ENCODE measurements at regions not wholly inside any gene's neighbourhood (a gene's known extent, or its start where the extent isn't known, plus 50 kb on each side); places are given as distances from the start of the nearest gene placed in this dataset.

DNA sequence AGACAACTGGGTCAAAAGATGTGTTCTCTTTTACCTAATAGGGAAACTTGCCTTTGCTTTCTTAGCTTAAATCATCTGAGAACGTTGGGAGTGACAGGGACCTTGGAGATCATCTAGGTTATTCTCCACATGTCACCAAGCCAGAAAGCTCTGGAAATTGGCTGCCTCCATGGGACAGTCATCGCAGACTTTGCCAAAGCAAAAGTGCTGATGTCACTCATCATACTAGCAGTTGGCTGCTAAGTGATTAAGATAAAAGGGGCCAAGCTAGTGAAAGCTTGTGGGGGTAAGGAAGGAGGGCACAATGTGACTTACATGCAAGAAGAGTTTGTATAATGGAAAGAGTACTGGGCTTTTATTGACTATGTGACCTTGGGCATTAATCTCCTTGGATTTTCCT, 198.0 kb upstream of the PFN2 start:
- DNase-seq (ENCODE audit: low read depth in 3 of 3): no peak

DNA sequence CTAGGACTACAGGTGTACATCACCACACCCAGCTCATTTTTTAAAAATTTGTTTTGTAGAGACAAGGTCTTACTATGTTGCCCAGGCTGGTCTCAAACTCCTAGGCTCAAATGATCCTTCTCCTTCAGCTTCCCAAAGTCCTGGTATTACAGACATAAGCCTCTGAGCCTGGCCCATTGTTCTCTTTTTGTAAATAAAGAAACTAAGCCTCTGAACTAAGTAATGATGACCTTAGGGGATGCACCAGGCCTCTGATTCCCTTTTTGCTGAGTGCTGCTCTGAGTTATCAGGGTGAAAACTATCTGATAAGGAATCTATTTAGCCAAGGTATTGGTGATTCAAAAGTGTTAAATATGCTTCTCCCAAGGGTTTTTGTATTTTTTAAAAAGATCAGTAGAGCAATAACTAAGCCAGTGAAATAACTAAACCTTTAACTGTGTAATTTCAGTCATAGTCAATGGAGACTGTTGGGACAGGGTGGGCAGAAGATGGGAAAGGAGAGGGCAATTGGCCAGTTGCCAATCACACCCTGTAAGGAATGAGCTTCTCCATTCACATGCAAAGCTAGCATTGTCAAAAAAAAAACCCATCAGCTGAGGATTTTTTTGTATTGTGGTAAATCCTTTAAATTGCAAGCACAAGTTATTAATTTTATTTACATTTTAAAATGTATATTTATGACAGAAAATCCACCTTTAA, 194.8 kb upstream of the PFN2 start:
- no peak for DNase-seq (ENCODE audit: low read depth in 3 of 3)

DNA sequence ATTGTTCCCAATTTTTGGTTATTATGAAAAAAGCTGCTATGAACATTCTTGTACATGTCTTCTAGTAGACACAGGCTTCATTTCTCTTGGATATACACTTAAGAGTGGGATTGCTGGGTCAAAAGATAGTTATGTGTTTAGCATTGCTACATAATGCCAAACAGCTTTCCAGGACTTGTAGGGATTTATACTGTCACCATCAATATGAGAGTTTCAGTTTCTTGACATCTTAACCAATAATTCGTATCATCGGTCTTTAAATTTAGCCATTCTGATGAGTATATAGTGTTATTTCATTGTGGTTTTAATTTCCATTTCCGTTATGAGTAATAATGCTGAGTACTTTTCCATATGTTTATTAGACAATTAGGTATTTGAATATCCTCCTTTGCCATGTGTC, 190.3 kb upstream of the PFN2 start:
- no peak for DNase-seq (ENCODE audit: low read depth in 3 of 3)

DNA sequence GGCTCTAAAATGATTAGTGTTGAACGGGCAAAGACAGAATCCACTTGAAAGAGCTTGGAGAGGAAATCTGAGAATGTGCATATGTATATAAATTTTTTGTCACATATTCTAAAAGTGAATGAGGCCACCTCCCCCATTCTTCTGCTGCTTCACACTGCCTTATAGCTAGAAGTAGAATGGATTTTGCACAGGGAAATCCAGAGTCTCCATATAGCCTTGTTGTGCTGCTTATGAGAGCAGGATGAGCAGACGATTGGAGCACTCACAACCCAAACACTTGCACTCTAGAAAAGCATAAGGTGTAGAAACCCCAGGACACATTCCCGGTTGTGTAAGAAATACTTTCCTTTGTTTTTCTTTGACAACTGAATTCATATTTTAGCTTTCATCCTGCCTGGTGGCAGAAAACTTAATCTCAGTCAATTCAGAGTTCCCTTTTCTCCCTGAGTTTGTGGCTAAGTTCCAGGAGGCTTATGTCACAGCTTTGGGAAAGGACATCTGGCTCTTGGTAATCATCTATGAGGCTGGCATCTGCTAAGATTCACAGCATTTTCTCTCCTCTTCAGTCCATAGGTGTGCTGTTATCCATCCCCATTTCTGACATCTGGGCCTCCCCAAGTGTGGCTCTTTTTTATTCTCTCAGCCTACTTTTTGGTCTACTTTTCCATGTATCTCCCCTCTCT, 188.4 kb upstream of the PFN2 start:
- no peak for DNase-seq (ENCODE audit: low read depth in 3 of 3)

DNA sequence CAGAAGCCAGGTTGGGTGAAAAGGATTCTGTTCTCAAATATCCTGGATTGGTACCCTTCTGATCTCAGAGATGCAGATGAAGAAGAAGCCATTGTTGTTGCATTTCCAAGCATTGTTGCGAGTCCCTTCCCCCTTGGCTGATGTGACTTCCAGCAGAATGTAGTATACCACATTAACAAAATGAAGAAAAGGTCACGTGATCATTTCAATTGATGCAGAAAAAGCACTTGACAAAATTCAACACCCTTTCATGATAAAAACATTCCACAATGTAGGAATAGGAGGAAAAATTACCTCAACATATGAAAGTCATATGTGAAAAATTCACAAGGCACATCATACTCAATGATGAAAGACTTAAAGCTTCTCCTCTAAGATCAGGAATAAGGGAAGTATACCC, 181.9 kb upstream of the PFN2 start:
- DNase-seq (ENCODE audit: low read depth in 3 of 3): no peak

DNA sequence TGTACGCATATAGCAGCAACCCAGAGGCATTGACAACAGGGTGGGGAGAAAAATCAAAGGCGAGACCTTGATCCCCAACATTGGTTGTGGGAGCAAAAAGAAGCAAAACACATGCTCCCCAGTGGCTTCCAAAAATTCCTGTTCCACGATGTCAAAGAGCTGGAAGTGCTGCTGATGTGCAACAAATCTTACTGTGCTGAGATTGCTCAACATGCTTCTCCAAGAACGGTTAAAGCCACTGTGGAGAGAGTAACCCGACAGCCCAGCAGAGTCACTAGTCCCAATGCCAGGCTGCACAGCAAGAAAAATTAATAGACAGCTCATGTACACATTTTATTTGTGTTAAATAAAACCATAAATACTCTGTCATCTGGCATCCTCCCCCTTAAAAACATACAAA, 179.9 kb upstream of the PFN2 start:
- DNase-seq (ENCODE audit: low read depth in 3 of 3): no peak

DNA sequence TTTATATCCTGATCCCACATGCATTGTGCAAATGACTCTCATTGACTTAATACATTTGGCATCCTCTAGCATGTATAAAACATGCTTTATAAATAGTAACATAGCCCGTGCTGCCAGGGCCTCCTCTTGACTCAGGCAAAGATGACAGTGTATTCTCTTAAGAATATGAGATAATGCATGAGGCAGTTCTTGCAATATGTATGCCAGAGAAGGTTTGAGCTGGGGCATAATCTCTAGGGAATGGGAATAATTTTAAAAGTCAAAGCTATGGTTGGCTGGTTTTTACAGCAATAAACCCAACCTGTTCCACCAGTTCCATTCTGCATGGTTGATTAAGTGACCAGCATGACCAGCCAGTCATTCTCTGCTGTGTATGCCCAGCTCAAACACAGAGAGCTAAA, 179.0 kb upstream of the PFN2 start:
- no peak for DNase-seq (ENCODE audit: low read depth in 3 of 3)

DNA sequence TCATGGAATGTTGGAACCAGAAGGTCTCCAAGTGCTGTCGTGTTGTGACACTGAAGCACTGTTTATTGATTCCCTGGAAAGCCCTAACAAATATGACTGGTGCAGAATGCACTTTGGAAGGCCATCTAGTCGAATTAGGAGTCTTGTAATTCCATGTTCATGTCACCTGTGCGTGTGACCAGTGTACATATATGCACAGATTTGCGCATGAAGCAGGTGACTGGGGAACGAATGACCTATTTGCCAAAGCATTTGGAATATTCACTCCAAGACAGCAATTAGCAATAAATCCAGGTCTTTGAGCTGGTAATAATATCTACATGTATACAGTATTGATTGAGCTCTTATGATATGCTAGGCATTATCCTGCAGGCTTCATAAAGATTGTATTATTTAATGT, 177.5 kb upstream of the PFN2 start:
- no peak for DNase-seq (ENCODE audit: low read depth in 3 of 3)

DNA sequence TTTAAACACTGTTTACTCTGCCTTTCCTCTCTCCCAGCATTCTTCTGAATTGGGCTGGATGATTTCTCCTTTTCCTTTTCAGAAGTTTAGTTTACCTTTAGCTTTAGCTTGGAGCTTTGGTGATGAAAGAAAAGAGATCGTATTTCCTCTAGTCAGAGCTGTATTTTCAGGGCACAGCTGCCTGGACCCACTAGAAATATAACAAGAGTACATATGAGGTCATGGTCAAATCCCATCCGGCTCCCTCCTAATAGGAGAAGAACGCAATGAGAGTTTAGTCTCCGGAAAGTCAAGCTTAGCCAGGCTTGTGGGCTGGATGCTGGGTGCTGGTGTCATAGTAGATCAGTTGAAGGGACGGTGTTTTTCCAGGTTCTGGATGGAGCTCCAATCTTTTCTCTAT, 177.1 kb upstream of the PFN2 start:
- DNase-seq (ENCODE audit: low read depth in 3 of 3): no peak

DNA sequence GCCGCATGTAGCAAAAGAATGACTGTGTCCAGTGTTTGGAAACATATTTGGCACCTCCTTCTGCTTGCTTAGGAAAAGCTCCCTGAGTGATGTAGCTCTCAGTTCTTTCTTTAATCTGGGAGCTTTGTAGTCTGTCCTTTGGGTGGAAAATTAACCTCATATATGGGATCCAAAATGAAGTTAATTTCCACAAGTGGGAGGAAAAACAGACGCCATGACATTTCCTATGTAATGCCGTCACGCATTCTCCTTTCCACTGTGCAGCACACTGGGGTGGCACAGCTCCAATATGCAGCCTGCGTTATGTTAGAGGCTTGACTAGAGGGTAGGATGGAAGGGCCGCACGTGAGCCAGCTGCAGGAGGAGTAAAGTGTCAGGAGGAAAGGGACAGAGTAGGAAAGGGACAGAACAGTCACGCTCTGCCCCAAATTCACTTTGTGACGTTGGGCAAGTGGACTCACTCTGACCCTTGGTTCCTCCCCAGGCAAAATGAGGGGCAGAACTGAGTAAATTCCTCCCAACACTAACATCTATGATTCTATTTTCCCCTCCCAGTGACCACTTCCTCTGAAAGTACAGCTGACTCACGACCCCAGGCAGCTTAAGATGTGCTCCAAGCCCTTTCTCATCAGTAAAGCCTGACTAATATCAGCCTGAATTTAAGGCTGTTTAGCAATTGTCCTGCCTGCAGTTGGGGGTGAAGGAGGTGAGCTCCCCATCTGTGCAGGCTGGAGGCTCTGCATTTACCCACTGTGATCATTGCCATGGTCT, 176.5 kb upstream of the PFN2 start:
- DNase-seq (ENCODE audit: low read depth in 3 of 3): no peak

DNA sequence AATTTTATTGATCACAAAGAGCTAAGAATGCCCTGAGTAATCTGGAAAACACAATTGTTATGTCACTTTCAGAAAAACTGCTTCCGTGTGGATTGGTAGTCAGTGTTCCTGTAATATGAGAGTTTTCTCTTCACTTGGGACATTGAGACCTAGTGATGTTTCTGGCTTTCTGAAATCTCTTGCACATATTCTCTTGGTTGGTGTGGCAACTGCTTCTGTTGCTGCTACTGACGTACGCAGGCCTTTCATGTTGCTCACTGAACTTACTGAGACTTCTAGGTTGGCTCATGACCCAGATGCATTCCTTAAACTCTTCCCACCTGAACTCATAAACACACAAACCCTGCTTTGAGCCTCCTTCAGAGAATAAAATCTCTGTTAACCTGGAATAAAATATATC, 175.0 kb upstream of the PFN2 start:
- DNase-seq (ENCODE audit: low read depth in 3 of 3): no peak

DNA sequence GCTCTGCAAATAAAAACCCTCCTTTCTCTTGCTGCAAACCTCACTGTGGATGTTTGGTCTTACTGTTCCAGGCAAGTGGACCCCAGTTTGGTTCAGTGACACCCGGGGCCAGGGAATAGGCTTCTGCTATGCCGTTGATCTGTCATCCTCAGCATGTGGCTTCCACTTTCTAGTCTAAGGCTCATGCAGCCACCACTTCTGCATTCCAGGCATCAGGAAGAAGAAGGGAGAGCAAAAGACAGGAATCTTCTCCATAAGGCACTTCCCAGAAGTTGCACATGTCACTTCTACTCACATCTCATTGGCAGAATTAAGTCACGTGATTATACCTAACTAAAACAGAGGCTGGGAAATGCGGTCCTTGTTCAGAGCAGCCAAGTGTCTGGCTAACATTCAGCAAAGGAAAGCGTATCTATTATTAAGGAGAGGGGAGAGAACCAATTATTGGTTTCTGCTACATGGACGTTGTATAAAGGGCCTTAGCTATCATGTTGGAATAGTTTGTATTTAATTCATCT, 173.6 kb upstream of the PFN2 start:
- no peak for DNase-seq (ENCODE audit: low read depth in 3 of 3)

DNA sequence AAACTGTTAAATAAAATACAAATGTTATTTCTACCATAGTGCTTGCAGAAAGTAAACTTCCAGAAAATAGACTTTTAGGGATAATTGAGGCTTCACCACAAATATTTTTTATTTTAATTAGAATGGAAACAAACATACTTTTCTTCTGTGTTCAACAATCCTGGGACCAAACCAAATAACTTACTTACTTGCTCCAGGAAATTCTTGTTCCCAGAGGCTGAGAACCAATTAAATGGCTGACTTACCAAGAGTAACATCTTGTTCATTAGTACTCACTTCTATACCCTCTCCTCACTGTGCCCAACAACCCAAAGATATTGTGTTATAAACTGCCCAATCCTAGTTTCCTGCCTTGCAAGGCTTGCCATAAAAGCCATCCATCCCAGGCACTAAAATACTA, 172.2 kb upstream of the PFN2 start:
- DNase-seq (ENCODE audit: low read depth in 3 of 3): no peak

DNA sequence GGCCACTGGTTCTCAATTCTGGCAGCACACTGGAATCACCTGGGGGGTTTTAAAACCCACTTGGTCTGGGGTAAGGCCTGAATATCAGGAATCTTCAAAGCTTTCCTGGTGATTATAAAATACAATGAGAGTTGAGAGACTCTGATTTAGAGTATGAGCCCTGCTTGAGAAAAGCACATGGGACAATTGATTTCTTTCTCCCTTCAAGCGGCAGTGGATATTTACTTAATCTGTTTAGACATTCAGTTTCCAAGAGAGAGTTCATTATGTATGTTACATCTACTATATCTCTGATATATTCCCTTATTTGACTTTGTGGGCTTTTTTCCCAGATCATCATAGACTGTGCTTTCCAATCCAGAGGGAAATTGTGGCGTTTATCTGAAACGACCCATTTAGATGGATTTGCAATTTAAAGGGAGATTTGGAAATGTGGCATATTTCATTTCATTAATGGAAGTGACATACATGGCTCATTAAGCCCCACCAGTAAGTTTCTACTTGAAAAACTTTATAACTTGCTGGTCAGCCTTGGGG, 171.2 kb upstream of the PFN2 start:
- DNase-seq (ENCODE audit: low read depth in 3 of 3): no peak

DNA sequence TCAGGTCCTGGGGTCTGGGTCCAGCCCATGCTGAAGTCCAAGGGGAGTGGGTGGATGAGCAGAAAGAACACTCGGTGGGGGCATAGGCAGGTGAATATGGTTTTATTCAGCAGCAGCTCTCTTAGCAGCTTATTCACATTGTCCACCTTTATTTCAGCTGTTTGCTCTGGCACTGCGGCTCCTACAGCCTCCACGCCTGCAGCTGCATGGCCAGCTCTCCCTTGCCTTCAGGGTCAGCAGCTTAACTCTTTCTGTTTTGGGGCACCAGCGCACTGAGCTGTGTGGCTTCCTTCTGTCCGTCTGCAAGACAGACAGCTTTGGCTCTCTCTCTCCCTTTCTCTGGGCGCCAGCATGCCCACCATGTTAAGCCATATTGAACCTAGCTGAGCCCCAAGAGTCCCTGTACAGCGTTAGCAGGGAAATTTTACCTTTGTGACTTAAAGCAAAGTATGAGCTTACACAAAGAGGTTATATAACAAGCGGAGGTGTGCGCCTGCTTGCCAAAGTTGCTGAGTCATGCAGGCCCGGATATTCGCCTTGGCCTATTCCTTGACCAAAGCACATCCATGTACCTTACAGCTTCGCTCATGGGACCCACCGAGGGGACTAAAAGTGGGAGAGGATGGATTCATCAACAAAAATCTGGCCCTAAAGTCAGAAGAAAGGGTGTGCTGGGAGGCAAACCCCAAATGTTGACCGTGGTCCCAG, 170.1 kb upstream of the PFN2 start:
- no peak for DNase-seq (ENCODE audit: low read depth in 3 of 3)

DNA sequence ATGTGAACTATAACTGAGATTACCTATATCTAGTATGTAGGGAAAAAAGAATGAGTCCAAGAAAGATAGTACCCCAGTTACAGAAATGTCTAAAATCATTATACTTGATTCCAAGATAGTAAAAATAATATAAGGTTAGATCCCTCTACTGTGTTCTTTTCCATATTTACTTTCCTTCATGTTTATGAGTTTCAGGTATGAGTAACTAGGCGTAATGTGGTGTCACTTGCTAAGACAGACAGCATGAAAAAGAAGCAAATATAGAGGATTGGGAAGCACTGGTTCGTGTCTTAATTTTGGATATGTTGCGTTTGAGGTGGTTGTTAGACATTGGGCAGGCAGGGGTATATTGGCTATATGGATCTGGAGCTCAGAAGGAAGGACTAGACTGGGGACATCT, 168.1 kb upstream of the PFN2 start:
- DNase-seq (ENCODE audit: low read depth in 3 of 3): no peak

DNA sequence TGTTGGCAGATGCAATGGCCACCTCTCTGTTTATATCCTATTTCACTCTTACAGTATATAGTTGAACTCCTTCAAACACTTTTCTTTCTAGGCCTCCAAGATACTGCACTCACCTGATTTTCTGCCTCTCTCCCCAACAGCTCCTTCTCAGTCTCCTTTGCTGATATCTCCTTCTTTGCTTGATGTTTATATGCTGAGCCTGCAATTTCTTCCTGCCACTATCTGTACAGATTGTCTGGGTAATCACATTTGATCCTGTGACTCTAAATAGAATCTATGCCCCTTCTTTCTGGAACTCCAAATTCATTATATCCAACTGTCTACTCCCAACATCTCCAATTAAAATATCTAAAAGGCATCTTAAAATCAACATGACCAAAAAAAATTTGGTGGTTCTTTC, 165.5 kb upstream of the PFN2 start:
- no peak for DNase-seq (ENCODE audit: low read depth in 3 of 3)

DNA sequence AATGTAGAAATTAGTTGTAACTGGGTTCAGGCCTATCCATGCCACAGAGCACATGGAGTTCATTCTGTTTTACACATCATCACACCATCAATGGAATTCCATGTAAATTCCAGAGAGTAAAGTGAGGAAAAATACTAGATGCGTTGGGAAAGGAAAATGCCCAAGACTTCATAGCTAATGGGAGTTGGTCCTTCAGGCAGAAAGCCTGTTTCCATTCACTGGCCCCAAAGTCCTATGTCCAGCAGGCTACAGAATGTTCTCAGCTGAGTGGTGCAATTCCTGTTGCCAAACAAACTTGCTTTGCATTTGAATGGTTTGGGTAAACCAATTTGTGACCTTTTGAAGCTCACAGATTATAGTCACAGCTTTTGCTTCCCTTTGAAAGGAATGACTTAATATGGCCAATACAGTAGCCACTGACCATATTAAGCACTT, 164.6 kb upstream of the PFN2 start:
- no peak for DNase-seq (ENCODE audit: low read depth in 3 of 3)

DNA sequence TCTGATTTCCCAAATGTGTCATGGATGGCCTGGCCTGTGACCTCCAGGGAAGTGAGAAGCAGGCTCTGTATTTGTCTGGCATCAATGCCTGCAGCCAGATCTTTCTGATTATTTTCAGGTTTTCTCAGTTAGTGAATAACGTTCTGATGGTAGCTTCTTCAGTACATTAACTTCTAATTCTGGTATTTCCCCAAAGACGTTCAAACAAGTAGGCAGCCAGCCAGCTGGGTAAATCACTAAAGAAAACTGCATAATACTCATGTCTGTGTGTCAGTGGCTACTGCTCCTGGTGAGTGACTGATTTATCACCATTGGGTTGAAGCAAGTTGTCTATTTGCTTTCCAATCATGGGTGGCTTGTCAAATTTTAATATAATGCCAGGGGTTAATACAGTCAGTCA, 162.6 kb upstream of the PFN2 start:
- DNase-seq (ENCODE audit: low read depth in 3 of 3): no peak

DNA sequence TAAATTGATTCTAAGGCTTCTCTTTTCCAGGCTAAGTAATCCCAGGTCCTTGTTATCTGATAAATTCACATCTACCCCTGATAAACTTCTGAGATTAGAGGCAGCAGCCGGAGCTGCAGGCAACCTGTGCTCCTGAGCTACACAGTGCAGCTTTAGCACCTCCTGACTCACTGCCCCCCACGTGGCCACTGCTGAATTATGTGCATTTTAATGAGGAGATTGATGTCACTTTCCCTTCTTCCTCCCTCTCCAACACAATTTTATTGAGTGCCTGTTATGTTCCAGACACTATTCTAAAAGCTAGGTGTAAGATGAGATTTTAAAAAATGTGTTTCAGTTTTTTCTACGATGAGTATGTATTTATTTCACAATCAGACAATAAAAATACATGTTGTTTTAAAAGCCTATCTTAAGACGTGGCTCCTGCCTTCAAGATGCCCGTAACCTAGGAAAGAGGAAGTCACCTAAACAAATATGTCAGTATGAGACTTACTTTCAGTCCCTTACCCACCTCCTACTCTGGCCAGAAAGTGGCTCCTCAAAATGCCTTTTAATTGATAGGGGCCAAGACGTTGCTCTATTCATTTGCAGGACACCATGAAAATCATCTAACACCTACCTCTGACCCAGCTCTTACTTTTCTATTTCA, 161.5 kb upstream of the PFN2 start:
- DNase-seq (ENCODE audit: low read depth in 3 of 3): no peak

DNA sequence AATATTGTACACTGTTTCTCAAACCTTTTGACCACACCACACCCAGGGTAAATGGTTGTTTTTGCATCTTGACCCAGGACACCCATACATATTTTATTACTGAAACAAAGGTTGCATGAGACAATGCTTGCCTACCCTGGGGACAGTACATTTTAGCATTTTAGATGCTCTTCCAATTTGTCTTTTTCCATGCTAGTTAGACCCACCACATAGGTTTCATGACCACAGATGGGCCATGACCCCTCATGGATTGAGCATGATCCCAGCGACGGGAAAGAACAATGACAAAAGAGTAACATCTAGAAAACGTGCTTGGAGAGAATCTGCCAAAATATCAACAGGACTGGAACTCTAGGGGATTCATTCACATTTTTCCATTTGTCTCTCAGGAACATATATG, 161.0 kb upstream of the PFN2 start:
- DNase-seq (ENCODE audit: low read depth in 3 of 3): no peak
